ENCODE measurements at regions not wholly inside any gene's neighbourhood (a gene's known extent, or its start where the extent isn't known, plus 50 kb on each side); places are given as distances from the start of the nearest gene placed in this dataset.

- Histone ChIP-seq H3K4me1 (replicated peaks in 1 of 2) (no peaks in the 10 kb centered on the region), H3K9me3 (replicated peaks in 1 of 3) (no peaks in the 10 kb centered on the region), H3K4me3 (no peak overlapping the region), H3K36me3 (replicated peaks in 1 of 2) (no peaks in the 10 kb centered on the region), H3K27ac (no peak overlapping the region), H3K27me3 (no peaks in the 10 kb centered on the region)
- intact Hi-C loops (cut with DNase I) = loop anchor here in 1 of 2 donors (10.0 kb wide), 1 partner anchor 266 kb away; no protein-coding TSS in a partner anchor
- WGBS, 4 donors = 62 to 77% (median 63%) methylated on average over 2 of the region's 2 CpGs
- no peak for DNase-seq
- TF ChIP-seq CTCF (IDR thresholded peaks at IDR 0.05) = no peak
- TF ChIP-seq POLR2A (IDR thresholded peaks at IDR 0.05) = no peak
Measured at GRCh38 chr1:89770391-89770790, 50.4 kb upstream of the LRRC8D start.
